Skeletal muscle tissue (tissue), 3 donors: ENCODE measurements at regions not wholly inside any gene's neighbourhood (a gene's known extent, or its start where the extent isn't known, plus 50 kb on each side); places are given as distances from the start of the nearest gene placed in this dataset.

Experiments
- H3K27ac ChIP-seq: one replicate; pipeline ENCODE4 v1.7.0; 2013; ENCODE audit warnings: mild to moderate bottlenecking, low read depth, low read length, inconsistent platforms
- H3K27me3 ChIP-seq, 3 donors: one replicate each; pipeline ENCODE4 v1.7.0; 2013; ENCODE audit warnings: low read length in 3 of 3; ENCODE audit not compliant: control insufficient read depth in 3 of 3, insufficient read depth in 3 of 3
- H3K36me3 ChIP-seq, 3 donors: one replicate each; pipeline ENCODE4 v1.7.0; 2013; ENCODE audit warnings: low read length in 3 of 3; ENCODE audit not compliant: control insufficient read depth in 3 of 3, insufficient read depth in 3 of 3
- H3K4me1 ChIP-seq, 3 donors: one replicate each; pipeline ENCODE4 v1.7.0; 2013; ENCODE audit warnings: low read length in 3 of 3, mild to moderate bottlenecking in 3 of 3; ENCODE audit not compliant: control insufficient read depth in 3 of 3, insufficient read depth in 3 of 3
- H3K4me3 ChIP-seq, 3 donors: one replicate each; pipeline ENCODE4 v1.7.0; 2013; ENCODE audit warnings: low read length in 3 of 3
- H3K9ac ChIP-seq, 3 donors: one replicate each; pipeline ENCODE4 v1.7.0; 2013; ENCODE audit warnings: low read length in 3 of 3, mild to moderate bottlenecking in 3 of 3, moderate library complexity in 2 of 3, low read depth in 1 of 3
- H3K9me3 ChIP-seq, 3 donors: one replicate each; pipeline ENCODE4 v1.7.0; 2013; ENCODE audit warnings: low read length in 3 of 3; ENCODE audit not compliant: control insufficient read depth in 3 of 3
- donor health status: Osteomylitis.

DNA sequence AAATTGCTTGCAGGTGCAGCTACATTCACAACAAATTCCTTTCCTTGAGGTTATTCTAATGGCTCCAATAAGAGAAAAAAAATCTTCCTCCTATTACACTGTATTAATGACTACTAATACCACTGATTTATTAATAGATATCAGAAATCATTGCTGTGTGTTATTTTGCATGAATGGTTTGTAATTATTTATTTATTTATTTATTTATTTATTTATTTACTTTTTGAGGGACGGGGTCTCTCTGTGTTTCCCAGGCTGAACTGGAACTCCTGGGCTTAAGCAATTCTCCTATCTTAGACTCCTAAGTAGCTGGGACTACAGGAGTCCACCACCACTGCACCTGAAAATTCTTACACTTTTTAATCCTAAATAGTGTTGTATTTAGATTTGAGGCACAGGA lies 390.4 kb downstream of the SI start:
- H3K36me3 ChIP-seq = no peaks in the 10 kb centered on the region
- peaks cover 0 to 3% (median 0%) of the 10 kb centered on the region in 3 donors for H3K9me3 ChIP-seq
- H3K9ac ChIP-seq = no peak overlapping the region
- no peak overlapping the region for H3K27ac ChIP-seq
- H3K4me3 ChIP-seq = no peak overlapping the region
- H3K27me3 ChIP-seq = no peaks in the 10 kb centered on the region
- no peaks in the 10 kb centered on the region for H3K4me1 ChIP-seq

DNA sequence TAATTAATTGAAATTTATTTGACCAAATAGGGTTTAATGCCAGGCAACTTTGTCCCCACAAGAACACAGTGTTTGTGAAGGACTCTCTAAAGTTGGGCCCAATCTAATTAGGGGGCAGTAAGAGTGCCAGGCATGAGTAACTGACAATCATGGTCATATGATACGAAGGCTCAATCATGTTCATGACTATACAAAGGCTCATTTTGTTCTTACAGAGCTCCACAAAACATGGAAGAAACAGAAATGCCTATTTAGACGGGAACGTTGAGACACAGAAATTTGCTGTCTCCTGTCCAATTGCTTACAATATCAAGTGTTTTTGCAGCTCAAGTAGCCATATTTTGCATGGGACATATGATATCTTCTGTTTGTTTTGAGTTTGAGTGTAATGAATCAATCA lies 391.1 kb downstream of the SI start:
- no peaks in the 10 kb centered on the region for H3K36me3 ChIP-seq
- no peaks in the 10 kb centered on the region for H3K4me1 ChIP-seq
- no peak overlapping the region for H3K4me3 ChIP-seq
- no peak overlapping the region for H3K27ac ChIP-seq
- no peak overlapping the region for H3K9ac ChIP-seq
- no peaks in the 10 kb centered on the region for H3K27me3 ChIP-seq
- peaks cover 0 to 3% (median 0%) of the 10 kb centered on the region in 3 donors for H3K9me3 ChIP-seq

DNA sequence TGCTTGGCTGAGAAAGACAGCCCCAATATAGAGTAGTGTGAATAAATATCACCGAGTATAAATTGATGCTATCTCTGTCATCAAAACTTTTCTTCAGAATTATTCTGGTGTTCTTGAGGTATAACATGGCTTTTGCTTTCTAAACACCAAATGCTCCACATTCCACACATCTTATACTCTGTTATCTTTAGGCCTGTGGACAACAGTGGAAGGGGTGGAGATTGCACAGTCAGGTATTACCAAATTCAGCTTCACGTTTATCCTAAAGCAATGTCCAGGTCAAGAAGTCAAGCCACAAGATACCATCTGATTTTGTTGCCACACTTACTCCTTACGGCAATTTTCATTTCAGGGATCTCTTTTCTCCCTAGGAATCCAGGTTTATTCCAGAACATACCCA lies 394.8 kb downstream of the SI start:
- Histone ChIP-seq H3K4me3 (no peak overlapping the region), H3K9me3 (no peaks in the 10 kb centered on the region), H3K9ac (no peak overlapping the region), H3K27me3 (no peaks in the 10 kb centered on the region), H3K36me3 (no peaks in the 10 kb centered on the region), H3K27ac (no peak overlapping the region), H3K4me1 (no peaks in the 10 kb centered on the region)

DNA sequence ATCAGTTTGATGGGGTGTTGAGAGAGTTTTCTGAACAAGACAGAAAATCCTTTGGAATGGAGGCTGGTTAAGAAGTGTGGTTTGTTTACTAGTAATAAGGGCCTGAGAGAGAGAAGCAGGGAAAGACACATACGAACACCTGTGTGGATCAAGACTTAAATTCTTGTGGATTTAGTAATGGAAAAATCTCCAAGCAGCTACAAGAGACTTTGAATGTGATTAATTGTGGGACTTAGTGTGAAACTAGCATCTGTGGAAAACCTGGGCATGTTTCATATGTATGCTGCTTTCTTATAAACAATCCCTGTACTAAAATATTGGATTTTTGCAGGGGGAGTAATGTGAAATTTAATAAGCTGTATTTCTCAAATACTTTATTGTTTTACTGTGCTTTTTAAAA lies 399.1 kb downstream of the SI start:
- Histone ChIP-seq H3K9ac (no peak overlapping the region), H3K27me3 (no peaks in the 10 kb centered on the region), H3K9me3 (no peaks in the 10 kb centered on the region), H3K4me3 (no peak overlapping the region), H3K4me1 (no peaks in the 10 kb centered on the region), H3K36me3 (no peaks in the 10 kb centered on the region), H3K27ac (no peak overlapping the region)

DNA sequence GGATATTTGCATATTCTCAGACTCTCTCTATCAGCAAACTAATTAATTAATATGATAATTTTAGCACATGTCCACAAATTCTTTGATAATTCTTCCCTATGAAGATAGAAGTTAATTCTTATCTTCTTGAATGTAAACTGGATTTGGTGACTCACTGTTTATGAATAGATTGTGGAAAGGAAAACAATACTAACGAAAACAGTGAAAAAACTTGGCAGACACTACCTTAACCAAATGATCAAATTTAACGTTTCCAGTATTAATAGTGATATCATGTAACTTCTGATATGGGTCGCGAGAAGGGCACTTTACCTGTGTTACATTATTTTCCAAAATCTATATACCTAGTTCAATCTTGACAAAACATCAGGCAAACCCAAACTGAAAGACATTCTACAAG lies 401.0 kb downstream of the SI start:
- no peak overlapping the region for H3K27ac ChIP-seq
- no peak overlapping the region for H3K4me3 ChIP-seq
- H3K9ac ChIP-seq = no peak overlapping the region
- no peaks in the 10 kb centered on the region for H3K4me1 ChIP-seq
- no peaks in the 10 kb centered on the region for H3K36me3 ChIP-seq
- no peaks in the 10 kb centered on the region for H3K9me3 ChIP-seq
- H3K27me3 ChIP-seq = no peaks in the 10 kb centered on the region

DNA sequence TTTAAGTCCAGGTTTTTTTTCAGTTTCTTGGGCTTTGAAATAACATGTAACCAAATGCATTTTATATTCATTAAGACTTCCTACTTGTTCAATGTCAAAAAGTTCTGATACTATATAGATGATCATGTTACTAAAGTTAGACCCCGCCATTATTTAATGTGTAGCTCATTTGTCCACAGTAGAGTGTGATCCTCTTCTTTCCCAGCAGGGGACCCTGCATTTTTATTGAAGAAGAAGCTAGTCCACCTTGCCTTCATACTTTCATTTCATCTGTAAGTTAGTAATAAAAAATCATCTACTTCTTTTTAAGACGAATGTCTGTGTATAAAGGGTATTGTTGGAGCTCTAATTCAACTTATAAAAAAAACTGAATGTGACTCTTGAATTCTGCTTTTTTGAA lies 404.6 kb downstream of the SI start:
- H3K36me3 ChIP-seq = no peaks in the 10 kb centered on the region
- no peaks in the 10 kb centered on the region for H3K9me3 ChIP-seq
- no peak overlapping the region for H3K27ac ChIP-seq
- no peaks in the 10 kb centered on the region for H3K27me3 ChIP-seq
- no peak overlapping the region for H3K9ac ChIP-seq
- no peak overlapping the region for H3K4me3 ChIP-seq
- H3K4me1 ChIP-seq = no peaks in the 10 kb centered on the region

DNA sequence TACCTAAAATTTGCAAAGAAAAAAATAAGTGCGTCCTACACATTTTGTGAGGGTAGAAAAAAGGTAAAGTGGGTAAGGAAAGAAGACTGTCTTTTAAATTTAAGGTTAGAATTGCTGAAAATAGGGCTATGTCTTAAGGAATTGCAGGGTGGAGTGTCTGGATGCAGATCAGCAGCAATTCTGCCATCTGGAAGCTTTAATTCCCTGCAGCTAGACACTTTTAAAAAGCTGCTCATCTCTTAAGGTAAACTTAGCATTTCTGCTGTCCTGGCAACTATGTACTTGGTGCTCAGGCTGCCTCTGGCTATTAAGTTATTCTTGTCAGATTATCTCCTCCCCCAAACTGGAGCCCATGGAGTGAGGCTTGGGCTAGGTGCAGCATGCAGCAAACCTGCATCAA lies 420.2 kb downstream of the SI start:
- H3K27ac ChIP-seq = no peak overlapping the region
- no peaks in the 10 kb centered on the region for H3K27me3 ChIP-seq
- no peaks in the 10 kb centered on the region for H3K4me1 ChIP-seq
- H3K9ac ChIP-seq = no peak overlapping the region
- H3K9me3 ChIP-seq = no peaks in the 10 kb centered on the region
- no peak overlapping the region for H3K4me3 ChIP-seq
- no peaks in the 10 kb centered on the region for H3K36me3 ChIP-seq

DNA sequence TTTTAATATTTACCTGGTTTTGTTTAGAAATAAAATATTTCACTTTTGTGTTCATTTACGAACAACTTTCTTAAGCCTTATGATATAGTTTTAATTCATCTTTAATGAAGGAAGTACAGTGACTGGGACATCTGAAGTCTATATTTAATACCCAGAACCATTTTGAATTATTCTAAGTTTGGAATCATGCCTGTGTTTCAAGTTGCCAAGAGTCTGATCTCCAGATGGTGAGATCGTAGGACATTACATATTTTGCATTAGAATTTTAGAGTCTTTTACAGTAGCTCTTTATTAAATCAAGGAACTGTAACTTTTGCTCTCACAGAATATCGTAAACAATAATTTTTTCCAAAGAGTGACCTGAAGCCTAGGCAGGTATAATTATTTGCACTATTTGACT lies 420.7 kb downstream of the SI start:
- no peaks in the 10 kb centered on the region for H3K4me1 ChIP-seq
- H3K9ac ChIP-seq = no peak overlapping the region
- no peaks in the 10 kb centered on the region for H3K36me3 ChIP-seq
- H3K27me3 ChIP-seq = no peaks in the 10 kb centered on the region
- H3K9me3 ChIP-seq = no peaks in the 10 kb centered on the region
- no peak overlapping the region for H3K27ac ChIP-seq
- H3K4me3 ChIP-seq = no peak overlapping the region

DNA sequence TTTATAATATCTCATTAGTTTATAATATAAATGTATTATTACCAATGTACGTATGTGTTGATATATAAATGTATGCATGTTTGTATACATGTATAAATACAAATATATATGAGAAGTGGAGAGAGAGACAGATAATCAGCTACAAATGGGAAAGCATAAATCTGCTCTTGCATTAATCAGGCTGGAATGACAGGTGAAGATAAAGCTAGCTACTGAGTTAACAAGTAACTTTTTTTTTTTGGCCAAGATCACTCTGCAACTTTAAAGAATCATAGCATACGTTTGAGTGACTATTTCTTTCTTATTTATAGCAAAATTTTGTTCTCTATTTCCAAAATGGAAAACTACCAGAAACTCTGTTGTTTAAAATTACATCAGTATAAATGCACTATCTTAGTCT lies 422.8 kb downstream of the SI start:
- Histone ChIP-seq H3K27me3 (no peaks in the 10 kb centered on the region), H3K9ac (no peak overlapping the region), H3K27ac (no peak overlapping the region), H3K4me3 (no peak overlapping the region), H3K9me3 (no peaks in the 10 kb centered on the region), H3K4me1 (no peaks in the 10 kb centered on the region), H3K36me3 (no peaks in the 10 kb centered on the region)

DNA sequence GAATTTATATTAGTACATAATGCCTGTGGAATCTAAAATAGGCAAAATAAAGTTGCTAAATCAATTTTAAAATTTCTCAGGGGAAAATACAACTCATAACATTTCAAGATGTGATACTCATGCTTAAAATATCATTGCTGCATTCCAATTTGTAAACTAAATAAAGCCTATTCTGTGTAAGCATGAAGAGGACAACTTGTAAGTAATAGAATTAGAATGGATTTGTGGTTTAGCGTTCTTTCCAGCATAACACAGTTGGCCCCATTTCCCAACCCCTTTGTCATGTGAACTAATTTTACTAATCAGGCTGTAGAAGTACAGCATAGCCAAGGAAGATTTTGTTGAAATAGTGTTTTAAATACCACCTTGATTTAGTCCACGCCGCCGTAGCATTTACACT lies 437.2 kb downstream of the SI start:
- H3K9me3 ChIP-seq = no peaks in the 10 kb centered on the region
- H3K27me3 ChIP-seq = no peaks in the 10 kb centered on the region
- no peaks in the 10 kb centered on the region for H3K36me3 ChIP-seq
- H3K9ac ChIP-seq = no peak overlapping the region
- H3K4me1 ChIP-seq = no peaks in the 10 kb centered on the region
- no peak overlapping the region for H3K27ac ChIP-seq
- no peak overlapping the region for H3K4me3 ChIP-seq

DNA sequence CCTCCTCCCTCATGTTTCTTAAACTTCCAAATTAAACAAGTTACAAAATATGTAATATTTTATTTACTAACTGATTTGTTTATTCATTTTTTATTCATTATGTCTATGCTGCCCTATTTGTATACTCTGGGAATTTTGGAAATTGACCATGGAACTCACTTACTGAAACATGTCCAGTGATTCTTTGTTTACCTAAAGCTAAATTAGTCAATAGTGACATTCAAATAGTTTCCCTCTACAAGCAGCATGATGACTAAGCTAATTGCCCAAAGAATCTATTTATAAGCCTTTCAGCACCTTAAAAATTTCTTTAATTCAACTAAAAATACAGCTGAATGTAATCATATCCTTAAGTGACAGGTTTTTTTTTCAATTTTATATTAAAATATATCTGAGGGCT lies 437.7 kb downstream of the SI start:
- H3K36me3 ChIP-seq = no peaks in the 10 kb centered on the region
- no peak overlapping the region for H3K9ac ChIP-seq
- no peaks in the 10 kb centered on the region for H3K27me3 ChIP-seq
- H3K4me3 ChIP-seq = no peak overlapping the region
- no peaks in the 10 kb centered on the region for H3K9me3 ChIP-seq
- no peak overlapping the region for H3K27ac ChIP-seq
- H3K4me1 ChIP-seq = no peaks in the 10 kb centered on the region
